ENCODE measurements at regions not wholly inside any gene's neighbourhood (a gene's known extent, or its start where the extent isn't known, plus 50 kb on each side); places are given as distances from the start of the nearest gene placed in this dataset.

DNA sequence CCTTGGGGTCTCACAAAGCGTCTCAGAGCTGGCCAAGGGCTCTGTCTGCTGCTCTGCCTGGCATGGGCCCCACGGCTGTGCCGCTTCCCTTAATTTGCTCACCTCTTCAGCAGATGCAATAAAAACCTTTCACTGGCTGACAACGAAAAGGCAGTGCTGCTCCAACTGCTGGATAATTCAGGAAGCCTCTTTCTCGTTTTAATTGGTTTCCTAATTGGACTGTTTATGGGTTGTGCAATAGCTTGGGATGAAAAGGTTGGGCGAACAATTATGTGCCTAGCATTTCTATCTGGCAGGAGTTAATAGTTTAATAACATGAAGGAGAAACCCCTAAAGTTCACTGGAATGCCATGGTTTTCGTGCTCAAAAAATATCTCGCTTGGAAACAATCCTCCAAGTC lies 234.1 kb upstream of the IRX5 start:
- TF ChIP-seq, protein P1, sequence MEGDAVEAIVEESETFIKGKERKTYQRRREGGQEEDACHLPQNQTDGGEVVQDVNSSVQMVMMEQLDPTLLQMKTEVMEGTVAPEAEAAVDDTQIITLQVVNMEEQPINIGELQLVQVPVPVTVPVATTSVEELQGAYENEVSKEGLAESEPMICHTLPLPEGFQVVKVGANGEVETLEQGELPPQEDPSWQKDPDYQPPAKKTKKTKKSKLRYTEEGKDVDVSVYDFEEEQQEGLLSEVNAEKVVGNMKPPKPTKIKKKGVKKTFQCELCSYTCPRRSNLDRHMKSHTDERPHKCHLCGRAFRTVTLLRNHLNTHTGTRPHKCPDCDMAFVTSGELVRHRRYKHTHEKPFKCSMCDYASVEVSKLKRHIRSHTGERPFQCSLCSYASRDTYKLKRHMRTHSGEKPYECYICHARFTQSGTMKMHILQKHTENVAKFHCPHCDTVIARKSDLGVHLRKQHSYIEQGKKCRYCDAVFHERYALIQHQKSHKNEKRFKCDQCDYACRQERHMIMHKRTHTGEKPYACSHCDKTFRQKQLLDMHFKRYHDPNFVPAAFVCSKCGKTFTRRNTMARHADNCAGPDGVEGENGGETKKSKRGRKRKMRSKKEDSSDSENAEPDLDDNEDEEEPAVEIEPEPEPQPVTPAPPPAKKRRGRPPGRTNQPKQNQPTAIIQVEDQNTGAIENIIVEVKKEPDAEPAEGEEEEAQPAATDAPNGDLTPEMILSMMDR (IDR thresholded peaks at IDR 0.05): no peak
- no peak for TF ChIP-seq POLR2A (IDR thresholded peaks at IDR 0.05)
